SK-N-SH treated with all-trans-retinoic acid at 6 μM for 48 hours (cell line): ENCODE measurements at regions not wholly inside any gene's neighbourhood (a gene's known extent, or its start where the extent isn't known, plus 50 kb on each side); places are given as distances from the start of the nearest gene placed in this dataset.

Experiments used
- BACH2 ChIP-seq: fragments of 250-450 bp; sonication (Bioruptor Pico); IDR thresholded peaks from 2 replicates; pipeline ENCODE4 v1.9.0; 2021; ENCODE audit warnings: mild to moderate bottlenecking, borderline replicate concordance
- CSDC2 ChIP-seq: fragments of 250-450 bp; sonication (Bioruptor Pico); IDR thresholded peaks from 2 replicates; pipeline ENCODE4 v1.5.0; 2020; ENCODE audit warnings: mild to moderate bottlenecking, moderate library complexity
- ISL1 ChIP-seq: fragments of 250-450 bp; sonication (Bioruptor Pico); IDR thresholded peaks from 2 replicates; pipeline ENCODE4 v2.1.2; 2022; ENCODE audit warnings: mild to moderate bottlenecking, moderate library complexity
- PATZ1 ChIP-seq: fragments of 250-450 bp; sonication (Bioruptor Pico); IDR thresholded peaks from 2 replicates; pipeline ENCODE4 v1.8.0; 2020; ENCODE audit warnings: mild to moderate bottlenecking, moderate library complexity, borderline replicate concordance
- TCF4 ChIP-seq: fragments of 250-450 bp; sonication (Bioruptor Pico); IDR thresholded peaks from 2 replicates; pipeline ENCODE4 v1.8.0; 2021; ENCODE audit warnings: mild to moderate bottlenecking, moderate library complexity, borderline replicate concordance
- TOX ChIP-seq: fragments of 250-450 bp; sonication (Bioruptor Pico); IDR thresholded peaks from 2 replicates; pipeline ENCODE4 v1.8.0; 2021; ENCODE audit warnings: mild to moderate bottlenecking, moderate library complexity, borderline replicate concordance
- ZFP3 ChIP-seq: fragments of 250-450 bp; sonication (Bioruptor Pico); IDR thresholded peaks from 2 replicates; pipeline ENCODE4 v1.5.0; 2020; ENCODE audit warnings: mild to moderate bottlenecking, moderate library complexity
- ZFP30 ChIP-seq: fragments of 450-650 bp; formaldehyde crosslinking; IDR thresholded peaks from 2 replicates; pipeline ENCODE4 v1.5.0; 2022; ENCODE audit warnings: mild to moderate bottlenecking, moderate library complexity
- ZNF70 ChIP-seq: fragments of 450-650 bp; formaldehyde crosslinking; IDR thresholded peaks from 2 replicates; pipeline ENCODE4 v1.5.0; 2020; ENCODE audit warnings: mild to moderate bottlenecking, moderate library complexity
- ZNF8 ChIP-seq: fragments of 450-650 bp; formaldehyde crosslinking; IDR thresholded peaks from 2 replicates; pipeline ENCODE4 v1.5.0; 2020; ENCODE audit warnings: mild to moderate bottlenecking, moderate library complexity
- TF ChIP-seq, protein P1 (sequence below): fragments of 250-450 bp; sonication (Bioruptor Pico); IDR thresholded peaks from 2 replicates; pipeline ENCODE4 v1.5.1; 2020; ENCODE audit warnings: low read depth, mild to moderate bottlenecking, moderate library complexity

DNA sequence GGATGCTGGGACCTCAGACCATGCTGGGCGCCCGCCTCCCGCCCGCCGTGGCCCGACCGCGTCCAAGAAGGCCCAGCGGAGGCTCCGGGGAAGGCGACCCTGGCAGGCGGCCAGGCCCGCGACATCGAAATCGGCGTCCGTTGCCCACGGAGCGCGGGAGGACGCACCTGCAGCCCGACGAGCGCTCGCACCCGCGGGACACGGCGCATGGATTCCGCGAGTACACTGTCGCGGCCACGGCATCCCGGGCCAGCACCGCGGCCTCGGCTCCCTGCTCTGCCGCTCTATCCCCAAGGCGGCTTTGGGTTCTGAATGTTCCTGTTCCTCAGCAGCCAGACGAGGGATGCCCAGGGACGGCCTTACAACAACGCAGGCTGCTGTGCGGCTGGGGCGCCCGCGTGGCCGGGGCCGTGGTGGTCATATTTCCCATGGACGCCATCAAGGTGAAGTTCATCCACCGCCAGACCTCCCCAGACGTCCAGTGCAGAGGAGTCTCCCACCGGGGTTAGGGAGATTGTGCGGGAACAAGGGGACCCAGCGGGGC, 67.5 kb upstream of the ZNF722 start:
- TF ChIP-seq PATZ1 (no peak), ZFP3 (no peak), BACH2 (CRISPR knock-in tag) (no peak), ZNF8 (no peak), ISL1 (CRISPR knock-in tag) (no peak), TOX (no peak), TCF4 (CRISPR knock-in tag) (no peak), CSDC2 (CRISPR knock-in tag) (no peak), ZFP30 (CRISPR knock-in tag) (no peak), ZNF70 (CRISPR knock-in tag) (no peak)
- TF ChIP-seq, protein P1, sequence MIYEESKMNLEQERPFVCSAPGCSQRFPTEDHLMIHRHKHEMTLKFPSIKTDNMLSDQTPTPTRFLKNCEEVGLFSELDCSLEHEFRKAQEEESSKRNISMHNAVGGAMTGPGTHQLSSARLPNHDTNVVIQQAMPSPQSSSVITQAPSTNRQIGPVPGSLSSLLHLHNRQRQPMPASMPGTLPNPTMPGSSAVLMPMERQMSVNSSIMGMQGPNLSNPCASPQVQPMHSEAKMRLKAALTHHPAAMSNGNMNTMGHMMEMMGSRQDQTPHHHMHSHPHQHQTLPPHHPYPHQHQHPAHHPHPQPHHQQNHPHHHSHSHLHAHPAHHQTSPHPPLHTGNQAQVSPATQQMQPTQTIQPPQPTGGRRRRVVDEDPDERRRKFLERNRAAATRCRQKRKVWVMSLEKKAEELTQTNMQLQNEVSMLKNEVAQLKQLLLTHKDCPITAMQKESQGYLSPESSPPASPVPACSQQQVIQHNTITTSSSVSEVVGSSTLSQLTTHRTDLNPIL: no peak
